Choroid plexus epithelial cell (primary cell): ENCODE measurements at regions not wholly inside any gene's neighbourhood (a gene's known extent, or its start where the extent isn't known, plus 50 kb on each side); places are given as distances from the start of the nearest gene placed in this dataset.

Experiments
- DNase-seq: peaks from one replicate; pipeline ENCODE4 v3.0.0-alpha.2; 2010; ENCODE audit warnings: low read depth
- H3K4me3 ChIP-seq: 2 replicates; pipeline ENCODE4 v1.5.1; 2011; ENCODE audit warnings: low read depth, mild to moderate bottlenecking, control low read depth, low read length, moderate library complexity
- TF ChIP-seq, protein P1 (sequence below): conservative IDR thresholded peaks from 2 replicates; pipeline ENCODE4 v1.5.1; 2011; ENCODE audit warnings: low read depth, mild to moderate bottlenecking, control low read depth, inconsistent platforms, low read length, moderate library complexity

DNA sequence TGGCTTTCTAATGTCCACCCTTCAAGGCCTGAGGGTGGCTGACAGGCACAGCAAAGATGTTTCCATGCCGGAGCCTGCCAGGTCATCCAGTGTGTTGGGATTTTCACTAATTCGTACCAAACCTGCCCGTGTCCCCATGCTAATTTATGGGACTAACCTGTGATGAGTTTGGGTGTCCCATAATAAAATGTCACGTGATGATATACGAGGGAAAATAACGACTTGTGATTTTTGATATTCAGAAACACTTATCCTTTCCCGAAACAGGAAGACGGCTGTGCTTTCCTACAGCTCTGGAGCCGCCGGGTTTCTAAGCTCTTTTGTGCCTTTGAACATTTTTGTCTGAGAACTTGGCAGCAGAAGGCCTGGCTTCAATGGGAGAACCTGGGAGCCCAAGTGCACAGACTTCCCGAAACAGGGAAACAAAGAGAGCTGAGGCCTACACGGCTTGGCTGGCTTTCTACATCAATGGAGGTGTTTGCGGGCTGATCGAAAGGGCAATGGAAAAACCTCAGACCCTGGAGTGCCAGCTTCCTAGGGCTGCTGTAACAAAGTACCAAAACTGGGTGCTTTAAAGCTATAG, 171.9 kb upstream of the JARID2 start:
- TF ChIP-seq, protein P1, sequence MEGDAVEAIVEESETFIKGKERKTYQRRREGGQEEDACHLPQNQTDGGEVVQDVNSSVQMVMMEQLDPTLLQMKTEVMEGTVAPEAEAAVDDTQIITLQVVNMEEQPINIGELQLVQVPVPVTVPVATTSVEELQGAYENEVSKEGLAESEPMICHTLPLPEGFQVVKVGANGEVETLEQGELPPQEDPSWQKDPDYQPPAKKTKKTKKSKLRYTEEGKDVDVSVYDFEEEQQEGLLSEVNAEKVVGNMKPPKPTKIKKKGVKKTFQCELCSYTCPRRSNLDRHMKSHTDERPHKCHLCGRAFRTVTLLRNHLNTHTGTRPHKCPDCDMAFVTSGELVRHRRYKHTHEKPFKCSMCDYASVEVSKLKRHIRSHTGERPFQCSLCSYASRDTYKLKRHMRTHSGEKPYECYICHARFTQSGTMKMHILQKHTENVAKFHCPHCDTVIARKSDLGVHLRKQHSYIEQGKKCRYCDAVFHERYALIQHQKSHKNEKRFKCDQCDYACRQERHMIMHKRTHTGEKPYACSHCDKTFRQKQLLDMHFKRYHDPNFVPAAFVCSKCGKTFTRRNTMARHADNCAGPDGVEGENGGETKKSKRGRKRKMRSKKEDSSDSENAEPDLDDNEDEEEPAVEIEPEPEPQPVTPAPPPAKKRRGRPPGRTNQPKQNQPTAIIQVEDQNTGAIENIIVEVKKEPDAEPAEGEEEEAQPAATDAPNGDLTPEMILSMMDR: no peak
- H3K4me3 ChIP-seq: no peak overlapping the region
- DNase-seq: no peak

DNA sequence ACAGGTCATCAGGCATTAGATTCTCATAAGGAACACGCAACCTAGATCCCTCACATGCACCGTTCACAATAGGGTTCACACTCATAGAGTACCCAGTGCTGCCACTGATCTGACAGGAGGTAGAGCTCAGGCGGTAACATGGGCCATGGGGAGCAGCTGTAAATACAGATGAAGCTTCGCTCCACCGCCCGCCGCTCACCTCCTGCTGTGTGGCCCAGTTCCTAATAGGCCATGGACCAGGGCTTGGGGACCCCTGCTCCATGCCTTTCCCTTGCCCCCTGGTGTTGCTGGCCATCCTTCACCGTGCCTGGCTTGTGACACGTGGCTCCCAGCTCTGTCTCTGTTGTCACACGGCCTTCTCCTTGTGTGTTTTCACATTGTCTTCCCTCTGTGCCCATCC, 171.1 kb upstream of the JARID2 start:
- no peak overlapping the region for H3K4me3 ChIP-seq
- TF ChIP-seq, protein P1: no peak
- no peak for DNase-seq

DNA sequence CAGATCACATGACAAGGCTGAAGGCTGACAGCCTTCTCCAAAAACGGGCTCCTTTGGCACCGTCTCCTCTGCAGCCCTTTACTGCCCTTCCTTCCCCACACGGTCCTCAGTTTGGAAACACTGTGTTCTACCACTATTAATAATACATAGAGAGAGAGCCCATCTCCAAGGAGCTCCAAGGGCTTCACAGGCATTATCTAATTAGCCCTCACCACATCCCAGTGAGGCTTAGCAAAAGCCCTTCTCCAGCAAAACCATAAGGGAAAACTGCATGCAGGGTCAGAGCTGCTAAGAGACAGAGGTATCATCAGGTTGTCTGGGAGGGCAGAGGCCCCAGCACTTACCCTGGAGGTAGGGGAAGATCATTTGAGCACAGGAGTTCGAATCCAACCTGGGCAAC, 169.3 kb upstream of the JARID2 start:
- no peak for DNase-seq
- TF ChIP-seq, protein P1: no peak
- no peak overlapping the region for H3K4me3 ChIP-seq

DNA sequence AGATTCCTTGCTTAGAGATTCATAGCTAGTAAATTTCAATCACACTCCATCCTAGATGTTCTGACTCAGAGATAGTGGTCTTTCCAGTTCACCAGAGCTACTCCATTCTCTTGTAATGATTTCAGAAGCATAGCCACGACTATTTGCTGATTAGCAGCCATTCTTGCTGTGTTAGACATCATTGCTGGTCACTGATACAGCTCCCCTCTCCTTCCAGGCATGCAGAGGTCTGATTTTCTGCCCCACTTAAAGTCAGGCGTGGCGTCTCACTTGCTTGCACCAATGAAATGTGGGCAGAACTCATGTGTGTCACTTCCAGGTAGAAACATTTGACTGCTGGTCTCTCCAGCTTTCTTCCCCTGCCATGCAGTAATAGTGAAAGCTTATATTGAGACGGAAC, 168.9 kb upstream of the JARID2 start:
- TF ChIP-seq, protein P1: no peak
- H3K4me3 ChIP-seq: no peak overlapping the region
- no peak for DNase-seq

DNA sequence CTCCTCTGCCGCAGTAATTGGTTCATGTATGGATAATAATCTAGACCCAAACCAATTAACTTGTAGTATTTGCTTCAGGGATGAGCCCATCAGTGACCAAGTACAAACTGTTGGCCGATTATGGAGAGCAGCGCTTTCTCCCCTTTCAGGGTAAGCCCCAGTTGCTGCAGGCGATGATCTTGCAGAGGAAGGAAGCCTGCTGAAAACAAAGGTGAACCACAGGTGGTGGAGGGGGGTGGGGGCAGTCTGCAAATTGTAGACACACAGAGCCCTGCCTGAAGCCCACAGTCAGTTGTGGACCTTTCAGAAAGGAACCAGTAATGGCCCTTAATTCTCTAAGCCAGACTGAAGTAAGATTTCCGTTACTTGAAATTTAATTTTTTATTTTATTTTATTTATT, 167.9 kb upstream of the JARID2 start:
- DNase-seq: no peak
- H3K4me3 ChIP-seq: no peak overlapping the region
- TF ChIP-seq, protein P1: no peak

DNA sequence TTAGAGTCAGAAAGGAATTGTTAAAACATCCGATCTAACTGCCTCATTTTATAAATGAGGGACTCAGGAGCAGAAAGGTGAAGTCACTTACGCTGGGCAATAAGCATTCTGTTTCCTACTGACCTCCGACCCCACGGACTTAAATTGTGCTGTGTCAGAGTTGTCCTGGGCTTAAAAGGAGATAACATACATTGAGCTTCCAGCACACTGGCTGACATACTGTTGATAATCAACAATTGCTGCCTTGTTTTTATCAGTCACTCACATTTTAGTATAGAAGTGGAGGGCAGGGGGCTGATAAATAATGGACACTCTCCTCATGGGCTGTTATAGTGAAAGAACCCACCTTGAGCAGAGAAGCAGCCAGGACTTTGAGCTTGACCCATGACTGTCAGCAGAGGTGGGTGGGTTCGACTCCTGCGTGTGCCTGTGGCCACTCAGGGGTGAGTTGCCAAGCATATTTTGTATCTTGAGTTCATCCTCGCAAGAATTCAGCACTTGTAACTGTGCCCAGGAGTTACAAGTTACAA, 166.5 kb upstream of the JARID2 start:
- no peak for DNase-seq
- H3K4me3 ChIP-seq: no peak overlapping the region
- TF ChIP-seq, protein P1: no peak

DNA sequence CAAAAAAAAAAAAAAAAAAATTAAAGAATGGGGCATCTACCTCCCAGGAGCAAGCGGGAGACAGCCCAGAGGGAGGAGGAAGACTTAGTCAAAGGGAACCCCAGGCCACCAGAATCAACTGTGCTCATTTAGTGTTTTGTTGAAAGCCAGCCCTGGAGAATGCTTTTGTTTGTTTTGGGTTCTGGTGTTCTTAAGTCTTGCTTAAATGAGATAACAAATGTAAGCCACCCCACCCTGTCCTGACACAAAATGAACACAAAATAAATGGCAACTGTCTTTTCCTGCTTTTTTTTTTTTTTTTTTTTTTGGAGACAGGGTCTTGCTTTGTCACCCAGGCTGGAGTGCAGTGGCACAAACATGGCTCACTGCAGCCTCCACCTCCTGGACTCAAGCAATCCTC, 165.0 kb upstream of the JARID2 start:
- H3K4me3 ChIP-seq: no peak overlapping the region
- DNase-seq: no peak
- TF ChIP-seq, protein P1: no peak
